ENCODE measurements at regions not wholly inside any gene's neighbourhood (a gene's known extent, or its start where the extent isn't known, plus 50 kb on each side); places are given as distances from the start of the nearest gene placed in this dataset.

DNA sequence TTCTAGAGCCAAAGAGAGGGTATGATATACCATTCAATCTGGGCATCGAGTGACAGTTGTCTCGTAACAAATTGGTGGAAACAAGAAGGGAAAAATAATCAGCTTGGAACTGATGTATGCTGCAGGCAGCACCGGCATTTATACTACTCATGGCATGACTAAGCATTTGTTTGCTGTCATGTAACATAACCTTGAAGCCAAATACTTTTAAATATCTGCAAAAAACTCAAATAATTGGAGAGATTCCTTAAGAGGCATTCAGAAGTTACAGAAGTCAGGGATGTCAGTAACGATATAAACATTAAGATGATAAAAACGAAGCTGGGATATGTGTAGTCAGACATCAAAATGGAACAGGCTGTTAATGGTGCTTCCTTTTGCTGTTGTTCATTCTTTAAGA, 157.3 kb upstream of the MMADHC start:
- in situ Hi-C loops (cut with HindIII; ENCODE audit: low pct_ligation_motif_present, low pct_unique_long_range_greater_than_20kb, low sequenced_read_pairs): no loop called here
- no peak for DNase-seq

DNA sequence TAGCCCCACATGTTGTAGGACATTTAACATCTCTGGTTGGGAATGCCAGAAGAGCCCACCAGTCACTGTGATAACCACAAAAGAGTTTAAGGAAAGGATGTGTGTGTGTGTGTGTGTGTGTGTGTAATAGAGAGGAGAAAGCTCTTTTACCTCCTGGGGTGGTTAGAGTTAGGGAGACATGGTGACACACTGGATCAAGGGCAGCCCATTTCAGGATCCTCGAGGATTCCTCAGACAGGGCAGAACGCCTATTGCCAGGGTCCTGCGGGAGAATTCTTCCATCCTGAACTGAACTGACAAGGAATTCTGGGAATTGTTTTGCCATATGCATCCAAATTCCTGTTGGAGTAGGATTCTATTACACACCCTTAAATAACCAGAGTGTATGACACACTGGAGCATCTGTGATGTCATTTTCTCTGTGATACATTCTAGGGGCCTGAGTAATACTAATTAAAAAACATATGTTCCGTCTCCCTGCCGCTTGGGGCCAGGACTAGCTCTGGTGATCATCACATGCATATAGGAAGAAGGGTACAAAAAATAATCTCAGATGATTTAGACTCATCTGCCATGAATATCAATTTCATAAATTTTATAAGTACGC, 156.4 kb upstream of the MMADHC start:
- no peak for DNase-seq
- in situ Hi-C loops (cut with HindIII; ENCODE audit: low pct_ligation_motif_present, low pct_unique_long_range_greater_than_20kb, low sequenced_read_pairs): no loop called here

DNA sequence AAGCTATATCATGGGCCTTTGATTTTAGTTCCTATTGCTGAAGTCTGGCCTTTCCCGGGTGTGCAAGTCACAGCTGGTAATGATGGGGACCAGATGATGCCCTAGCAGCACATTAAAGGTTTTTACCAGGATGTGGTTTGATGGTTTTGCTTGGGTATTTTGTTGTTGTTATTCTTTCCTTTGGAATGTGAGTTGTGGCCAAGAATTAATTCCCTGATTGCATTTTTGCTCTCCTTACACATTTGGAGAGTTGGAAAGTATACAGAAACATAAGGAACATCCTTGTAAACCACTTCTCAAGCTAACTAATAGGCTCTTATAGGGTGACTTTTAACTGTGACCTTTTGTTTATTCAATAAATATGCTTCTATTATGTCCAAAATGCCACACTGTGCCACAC, 154.1 kb upstream of the MMADHC start:
- in situ Hi-C loops (cut with HindIII; ENCODE audit: low pct_ligation_motif_present, low pct_unique_long_range_greater_than_20kb, low sequenced_read_pairs): no loop called here
- no peak for DNase-seq

DNA sequence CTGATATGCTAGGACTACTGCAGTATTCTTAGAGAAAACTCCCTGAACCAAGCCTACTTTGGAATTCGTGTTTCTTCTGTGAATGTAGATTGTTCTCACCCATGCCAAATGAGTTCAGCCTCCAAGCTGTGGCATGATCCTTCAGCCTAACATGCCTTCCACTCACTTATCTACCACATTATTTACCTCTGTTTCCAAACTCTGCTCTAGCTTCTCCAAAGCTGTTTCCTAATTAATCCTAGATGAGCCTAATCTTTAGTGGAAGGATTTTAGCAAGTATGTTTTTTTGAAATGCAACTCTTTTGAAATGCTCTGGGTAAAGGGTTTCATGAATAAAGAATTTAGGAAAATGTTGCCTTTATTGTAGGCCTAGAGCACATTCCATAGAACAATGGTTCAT, 152.9 kb upstream of the MMADHC start:
- in situ Hi-C loops (cut with HindIII; ENCODE audit: low pct_ligation_motif_present, low pct_unique_long_range_greater_than_20kb, low sequenced_read_pairs): no loop called here
- no peak for DNase-seq

DNA sequence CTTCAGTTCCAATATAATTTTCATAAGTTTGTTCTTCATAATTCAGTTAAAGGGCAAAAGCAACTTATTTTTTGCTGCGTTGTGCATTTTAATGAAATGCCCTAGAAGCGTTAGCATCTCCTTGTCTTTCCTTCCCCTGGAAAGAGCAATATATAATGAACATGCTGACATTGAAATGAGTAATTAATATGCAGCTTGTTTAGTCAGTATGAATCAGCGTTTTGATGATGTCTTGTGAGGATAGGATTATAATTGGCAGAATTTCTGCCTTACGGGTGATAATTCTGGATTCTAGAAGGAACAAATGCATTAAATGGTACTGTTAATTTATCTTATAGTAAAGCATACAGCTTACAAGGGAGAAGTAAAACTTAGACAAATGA, 152.3 kb upstream of the MMADHC start:
- DNase-seq: no peak
- in situ Hi-C loops (cut with HindIII; ENCODE audit: low pct_ligation_motif_present, low pct_unique_long_range_greater_than_20kb, low sequenced_read_pairs): no loop called here

DNA sequence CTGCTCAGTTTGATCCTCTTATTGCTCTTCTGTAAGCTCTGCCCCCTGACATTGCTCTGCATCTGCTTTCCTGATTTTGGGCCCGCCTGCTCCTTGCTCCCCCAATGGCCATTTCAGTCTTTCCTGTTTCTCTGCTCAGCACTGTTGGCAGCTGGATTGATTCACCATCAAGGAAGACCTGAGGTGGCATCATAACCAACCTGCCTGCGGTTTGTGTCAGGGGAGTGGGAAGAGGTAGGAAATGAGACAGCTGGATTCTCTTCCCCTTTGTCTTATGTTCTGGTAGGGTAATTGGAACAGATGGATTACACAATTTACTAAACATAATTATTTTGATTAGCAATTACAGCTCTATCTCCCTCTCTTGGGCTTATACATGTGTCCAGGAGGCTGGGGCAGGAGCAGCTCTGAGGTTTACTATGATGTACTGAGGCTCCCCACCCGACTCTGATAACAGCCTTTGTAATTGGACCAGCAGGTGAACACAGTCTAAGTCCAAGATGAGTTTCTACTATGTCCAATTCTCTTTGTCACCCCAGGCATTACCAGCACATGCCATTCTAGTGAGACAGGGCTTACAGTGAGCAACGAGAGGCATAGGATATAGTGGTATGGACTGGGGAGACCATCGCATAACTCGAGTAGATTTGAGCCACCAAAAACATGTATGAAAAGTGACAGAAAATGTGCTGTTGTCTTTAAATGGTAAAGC, 151.8 kb upstream of the MMADHC start:
- DNase-seq: no peak
- in situ Hi-C loops (cut with HindIII; ENCODE audit: low pct_ligation_motif_present, low pct_unique_long_range_greater_than_20kb, low sequenced_read_pairs): no loop called here

DNA sequence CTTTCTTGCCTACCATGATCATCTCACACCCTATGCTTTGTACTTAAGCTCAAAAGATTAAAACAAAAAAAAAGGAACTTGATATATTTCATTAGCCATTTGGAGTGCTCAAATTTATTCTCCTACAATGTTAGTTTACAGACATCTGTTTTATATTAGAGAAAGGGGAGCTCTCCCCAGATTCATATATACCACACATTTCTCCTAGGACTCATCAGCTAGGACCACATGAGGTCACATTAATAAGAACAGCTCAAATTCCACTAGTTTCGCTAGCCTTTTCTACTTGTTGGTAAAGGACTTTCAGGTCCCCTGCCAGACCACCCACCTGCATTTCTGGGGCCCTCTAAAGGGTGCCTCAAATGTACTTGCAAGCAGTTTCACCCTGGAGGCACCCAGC, 151.2 kb upstream of the MMADHC start:
- in situ Hi-C loops (cut with HindIII; ENCODE audit: low pct_ligation_motif_present, low pct_unique_long_range_greater_than_20kb, low sequenced_read_pairs): no loop called here
- no peak for DNase-seq

DNA sequence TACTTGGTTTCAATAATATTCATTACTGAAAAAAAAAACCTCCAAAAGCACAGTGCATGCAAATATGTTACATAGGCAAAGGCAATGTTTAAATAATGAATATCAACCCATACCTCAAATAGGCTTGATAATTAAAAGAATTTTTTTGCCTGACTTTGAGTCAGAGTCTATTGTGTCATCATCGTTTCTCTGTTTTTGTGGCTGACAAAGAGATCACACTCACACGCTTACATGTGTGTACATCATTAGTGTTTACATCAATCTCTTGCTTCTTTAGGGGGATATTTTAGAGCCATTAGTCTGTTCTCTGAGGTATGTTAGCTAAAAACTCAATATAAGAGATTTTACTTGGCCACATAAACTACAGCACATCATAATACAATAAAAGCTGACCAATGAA, 150.3 kb upstream of the MMADHC start:
- in situ Hi-C loops (cut with HindIII; ENCODE audit: low pct_ligation_motif_present, low pct_unique_long_range_greater_than_20kb, low sequenced_read_pairs): no loop called here
- no peak for DNase-seq

DNA sequence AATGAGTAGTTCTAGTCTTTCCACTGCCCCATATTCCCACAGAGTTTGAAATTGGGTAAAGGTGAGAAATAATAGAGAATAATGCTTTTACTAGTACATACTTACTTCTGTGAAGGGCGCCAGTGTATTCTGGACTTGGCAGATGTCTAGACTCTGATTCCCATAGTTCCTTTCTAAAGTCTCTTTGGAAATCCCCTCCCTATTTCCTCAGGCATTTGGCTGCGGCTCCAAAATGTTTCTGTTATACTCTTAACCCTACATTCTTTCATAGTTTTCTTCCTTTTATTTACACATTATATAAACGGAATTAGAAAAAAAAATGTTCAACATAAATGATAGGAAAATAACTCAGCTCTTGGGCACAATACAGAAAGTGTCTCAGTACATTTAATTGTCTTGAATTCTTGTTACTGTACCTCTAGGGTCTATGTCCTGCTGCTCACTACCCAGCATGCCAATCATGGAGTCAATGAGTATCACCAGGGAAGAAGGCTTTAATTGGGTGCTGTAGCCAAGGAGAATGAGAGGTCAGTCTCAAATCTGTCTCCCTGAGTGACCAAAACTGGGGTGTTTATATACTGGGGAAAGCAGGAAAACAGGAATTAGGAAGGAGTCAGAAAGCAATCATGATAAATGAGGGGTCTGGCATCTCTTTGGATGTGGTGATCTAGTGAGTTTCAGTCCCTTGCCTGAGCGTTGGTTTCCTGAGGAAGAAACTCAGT, 147.8 kb upstream of the MMADHC start:
- in situ Hi-C loops (cut with HindIII; ENCODE audit: low pct_ligation_motif_present, low pct_unique_long_range_greater_than_20kb, low sequenced_read_pairs): no loop called here

DNA sequence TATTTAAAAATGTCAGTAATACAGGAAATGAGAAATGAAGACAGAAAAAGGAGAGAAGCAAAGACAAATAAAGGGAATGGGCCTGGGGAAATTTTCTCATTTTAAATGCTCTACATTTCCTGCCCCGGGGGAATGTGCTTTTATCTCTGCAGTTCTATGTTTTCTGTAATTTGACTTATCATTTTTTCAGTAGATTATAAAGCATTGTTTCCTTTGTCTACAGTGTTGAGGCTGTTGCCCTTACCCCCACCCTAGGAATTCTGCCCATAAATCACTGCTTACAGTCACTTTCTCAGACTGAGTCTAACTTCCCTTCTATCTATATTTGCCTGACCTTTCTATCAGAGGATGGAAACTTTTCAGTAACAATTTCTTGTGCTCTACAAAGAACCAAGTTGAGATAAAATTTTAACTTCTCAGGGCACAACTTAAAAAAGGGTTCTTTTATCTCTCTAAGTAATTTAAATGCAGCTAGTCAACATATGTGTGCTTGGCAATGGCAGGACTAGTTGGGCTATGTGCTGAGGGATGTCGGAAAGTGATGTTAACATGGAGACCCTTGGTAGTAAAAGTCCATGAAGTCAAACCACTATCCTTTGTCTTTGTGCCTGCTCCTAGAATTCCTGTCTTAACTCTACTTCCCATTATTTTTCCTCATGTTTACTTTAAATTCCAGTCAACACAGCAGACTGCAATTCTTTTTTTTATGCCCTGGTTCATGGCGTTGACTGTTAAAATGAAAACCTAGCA, 146.5 kb upstream of the MMADHC start:
- in situ Hi-C loops (cut with HindIII; ENCODE audit: low pct_ligation_motif_present, low pct_unique_long_range_greater_than_20kb, low sequenced_read_pairs): no loop called here

More for the DNA sequence above, 147.8 kb upstream of the MMADHC start:
- DNase-seq: no peak

DNA sequence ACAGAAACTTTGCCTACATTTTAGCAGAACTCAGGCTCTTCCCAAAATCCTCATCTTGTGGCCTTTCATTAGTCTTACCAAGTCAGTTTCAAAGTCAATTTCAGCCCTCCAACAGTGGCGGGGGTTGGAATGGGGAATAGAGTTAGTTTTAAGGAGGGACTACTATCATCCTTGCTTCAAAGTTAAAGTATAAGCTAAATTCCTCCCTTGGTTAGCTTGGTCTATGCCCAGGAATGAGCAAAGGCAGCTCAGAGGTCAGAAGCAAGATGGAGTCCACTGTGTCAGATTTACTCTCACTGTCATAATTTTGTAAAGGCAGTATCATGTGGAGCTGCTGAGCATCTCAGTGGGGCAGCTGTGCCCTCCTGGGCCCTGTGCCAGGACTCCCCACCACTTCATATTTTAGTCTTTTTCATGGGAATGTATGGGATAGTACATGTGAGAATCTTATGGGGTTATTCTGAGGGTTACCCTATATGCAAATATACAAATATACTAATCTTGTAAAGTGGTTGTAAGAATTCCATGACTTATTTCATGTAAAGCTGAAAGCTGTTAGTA, 145.2 kb upstream of the MMADHC start:
- in situ Hi-C loops (cut with HindIII; ENCODE audit: low pct_ligation_motif_present, low pct_unique_long_range_greater_than_20kb, low sequenced_read_pairs): no loop called here
- peak; percentile 26 for DNase-seq

More for the DNA sequence above, 146.5 kb upstream of the MMADHC start:
- peak; percentile 22 for DNase-seq

DNA sequence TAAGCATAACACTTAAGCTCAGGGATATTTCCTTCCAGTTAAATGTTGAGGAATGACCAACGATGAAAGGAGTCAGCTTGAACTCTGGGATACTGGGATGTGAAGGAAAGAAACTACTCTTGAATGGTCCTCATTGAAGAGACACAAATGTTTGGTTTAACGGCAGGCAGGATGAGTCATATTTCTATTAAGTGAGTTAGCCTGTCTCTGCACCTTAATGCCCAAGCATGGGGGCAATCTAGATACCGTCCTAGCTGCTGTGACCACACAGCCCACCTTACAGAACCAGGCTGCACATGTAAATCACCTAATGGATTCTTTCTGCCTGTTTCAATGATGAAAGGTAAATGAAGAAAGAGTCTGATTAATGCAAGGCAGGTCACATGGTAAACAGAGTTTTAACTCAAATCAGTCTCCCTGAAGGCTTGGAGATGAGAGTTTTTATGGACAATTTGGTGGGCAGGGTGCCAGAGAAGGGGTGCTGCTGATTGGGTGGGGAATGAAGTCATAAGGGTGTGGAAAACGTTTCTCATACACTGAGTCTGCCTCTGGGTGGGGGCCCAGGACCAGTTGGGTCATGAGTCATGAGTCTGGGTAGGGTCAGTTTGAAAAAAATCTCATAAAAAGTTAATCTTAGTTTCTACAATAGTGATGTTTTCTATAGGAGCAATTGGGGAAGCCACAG, 144.6 kb upstream of the MMADHC start:
- in situ Hi-C loops (cut with HindIII; ENCODE audit: low pct_ligation_motif_present, low pct_unique_long_range_greater_than_20kb, low sequenced_read_pairs): no loop called here
- peak; percentile 9 for DNase-seq

DNA sequence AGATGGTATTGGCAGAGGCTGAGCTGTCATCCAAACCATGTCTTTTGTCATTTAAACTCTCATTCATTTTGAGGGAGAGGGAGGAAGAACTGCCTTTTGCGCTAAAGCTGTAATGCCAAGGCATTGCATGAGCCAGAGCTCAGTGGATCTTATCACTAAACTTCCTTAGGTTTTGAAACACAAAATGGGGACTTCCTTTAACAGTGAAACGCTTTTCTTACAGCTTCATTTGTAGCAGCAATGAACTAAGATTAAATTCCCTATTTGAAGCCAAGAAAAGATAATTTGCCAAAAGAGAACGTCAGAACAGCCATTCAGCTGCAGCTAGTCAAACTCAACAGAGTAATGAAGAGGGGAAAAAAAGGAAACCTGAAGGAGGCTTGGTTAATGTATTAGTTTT, 143.5 kb upstream of the MMADHC start:
- no peak for DNase-seq
- in situ Hi-C loops (cut with HindIII; ENCODE audit: low pct_ligation_motif_present, low pct_unique_long_range_greater_than_20kb, low sequenced_read_pairs): no loop called here

DNA sequence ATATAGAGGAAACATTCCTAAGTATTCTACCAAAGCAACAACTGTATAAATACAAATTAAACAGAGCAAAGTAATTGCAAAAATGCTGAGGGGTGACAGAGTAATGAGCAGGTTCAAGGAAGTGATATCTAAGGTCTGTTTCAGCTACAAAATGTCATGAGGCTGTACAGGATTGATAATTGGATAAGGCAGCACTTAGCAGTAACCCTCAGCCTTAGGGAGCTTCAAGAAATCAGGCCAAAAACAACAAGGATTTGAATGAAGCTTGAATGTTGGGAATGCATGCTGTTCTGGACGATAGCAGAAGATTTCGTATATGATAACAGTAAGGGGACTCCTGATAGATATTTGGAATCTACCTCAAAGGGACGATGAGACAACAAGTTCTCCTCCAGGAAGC, 142.0 kb upstream of the MMADHC start:
- in situ Hi-C loops (cut with HindIII; ENCODE audit: low pct_ligation_motif_present, low pct_unique_long_range_greater_than_20kb, low sequenced_read_pairs): no loop called here
- no peak for DNase-seq

DNA sequence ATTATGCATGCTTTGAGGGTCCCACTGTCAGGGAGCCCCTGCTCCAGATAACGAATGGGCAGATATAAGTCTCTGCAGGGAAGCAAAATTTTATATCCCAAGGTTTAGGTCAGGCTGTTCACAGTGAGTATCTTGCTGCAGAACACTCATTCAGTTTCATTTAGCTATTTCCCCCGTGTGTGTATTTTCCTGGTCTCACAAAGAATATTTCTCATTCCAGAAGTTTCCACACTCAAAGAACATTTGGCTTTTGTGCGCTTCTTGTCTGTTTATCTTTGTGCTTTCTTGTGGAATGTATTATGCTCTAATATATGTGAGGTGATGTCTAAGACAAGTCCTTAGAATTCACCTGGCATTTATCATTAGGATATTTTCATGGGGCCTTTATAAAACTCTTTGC, 140.4 kb upstream of the MMADHC start:
- in situ Hi-C loops (cut with HindIII; ENCODE audit: low pct_ligation_motif_present, low pct_unique_long_range_greater_than_20kb, low sequenced_read_pairs): no loop called here
- no peak for DNase-seq

DNA sequence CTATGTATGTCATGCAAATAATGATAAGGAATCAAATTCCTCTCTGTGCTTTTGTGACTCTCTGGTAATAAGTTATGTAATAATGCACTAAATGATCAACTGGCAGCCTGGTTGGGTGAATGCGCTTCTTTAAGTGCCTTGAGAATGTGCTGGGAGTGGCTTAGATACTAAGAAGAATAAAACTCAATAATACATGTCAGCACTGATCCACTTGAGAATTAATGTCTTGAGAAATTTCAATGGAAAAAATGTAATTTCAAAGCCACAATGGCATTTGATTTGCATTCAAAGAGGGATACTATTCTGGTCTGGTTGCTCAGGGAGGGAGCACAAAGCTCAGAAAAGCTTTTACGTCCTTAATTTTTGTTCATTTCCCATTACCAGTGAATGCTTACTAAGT, 137.7 kb upstream of the MMADHC start:
- DNase-seq: no peak
- in situ Hi-C loops (cut with HindIII; ENCODE audit: low pct_ligation_motif_present, low pct_unique_long_range_greater_than_20kb, low sequenced_read_pairs): no loop called here

DNA sequence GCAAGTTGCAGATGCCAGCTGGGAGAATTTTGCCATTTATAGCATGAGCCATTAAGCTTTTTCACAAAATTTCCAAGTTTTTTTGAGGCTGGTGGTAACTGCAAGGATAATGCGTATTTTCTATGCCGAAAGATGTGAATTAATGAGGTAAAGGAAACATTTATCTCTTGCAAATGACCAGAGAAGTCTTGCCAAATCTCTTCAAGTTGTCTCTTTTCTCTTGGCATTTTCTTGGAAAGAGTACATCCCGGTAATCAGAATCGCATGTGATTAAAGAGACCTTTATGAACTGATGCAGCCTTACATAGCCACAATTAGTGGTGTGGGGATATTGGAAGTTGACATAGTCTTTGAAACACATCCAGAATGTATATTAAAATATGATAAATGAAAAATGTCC, 136.5 kb upstream of the MMADHC start:
- DNase-seq: no peak
- in situ Hi-C loops (cut with HindIII; ENCODE audit: low pct_ligation_motif_present, low pct_unique_long_range_greater_than_20kb, low sequenced_read_pairs): no loop called here

DNA sequence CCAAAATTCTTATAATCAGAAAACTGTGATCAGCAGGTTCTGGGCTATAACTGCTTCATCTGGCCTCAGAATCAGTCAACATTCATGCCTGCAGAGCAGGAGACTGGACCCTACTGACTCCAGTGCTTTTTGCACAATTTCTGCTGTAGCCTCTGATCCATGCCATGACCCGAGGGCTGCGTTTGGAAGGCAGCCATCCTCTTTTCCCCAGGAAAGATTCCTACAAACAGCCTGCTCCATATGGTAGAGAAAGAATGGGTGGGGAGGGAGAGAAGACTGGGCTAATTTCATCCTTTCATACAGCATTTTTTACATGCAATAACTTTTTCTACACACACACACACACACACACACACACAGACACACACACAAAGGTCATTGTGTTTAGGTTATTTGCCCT, 133.0 kb upstream of the MMADHC start:
- DNase-seq: no peak

More for the DNA sequence above, 133.0 kb upstream of the MMADHC start:
- in situ Hi-C loops (cut with HindIII; ENCODE audit: low pct_ligation_motif_present, low pct_unique_long_range_greater_than_20kb, low sequenced_read_pairs): no loop called here

All from ACHN (cell line).